ENCODE measurements at regions not wholly inside any gene's neighbourhood (a gene's known extent, or its start where the extent isn't known, plus 50 kb on each side); places are given as distances from the start of the nearest gene placed in this dataset.

DNA sequence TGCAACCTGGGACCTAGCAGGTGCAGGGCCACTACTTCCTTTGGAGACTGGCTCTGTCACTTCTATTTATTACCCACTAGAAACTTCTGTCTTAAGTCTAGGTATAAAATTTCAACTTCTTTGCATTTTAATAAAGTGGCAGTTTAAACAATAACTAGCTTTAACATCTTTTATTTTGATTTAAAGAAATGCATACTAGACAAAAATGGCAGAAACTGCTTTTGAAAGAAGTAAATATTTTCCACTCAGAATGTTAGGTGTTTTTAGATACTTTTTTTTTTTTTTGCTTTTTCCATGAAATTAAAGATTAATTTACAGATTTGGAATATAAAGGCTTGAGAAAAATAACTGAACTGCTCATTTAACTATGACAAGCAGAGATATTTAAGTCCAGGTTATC is 1477.6 kb downstream of the KCNT2 start:
- ATAC-seq = no peak
- TF ChIP-seq OSR1 (CRISPR knock-in tag; IDR thresholded peaks at IDR 0.05) (no peak), ZFP3 (CRISPR knock-in tag; IDR thresholded peaks at IDR 0.05) (no peak), SNAI2 (CRISPR knock-in tag; IDR thresholded peaks at IDR 0.05) (no peak), ARNTL (CRISPR knock-in tag; IDR thresholded peaks at IDR 0.05; ENCODE audit: borderline replicate concordance, low read depth) (no peak), PPARA (CRISPR knock-in tag; IDR thresholded peaks at IDR 0.05; ENCODE audit: borderline replicate concordance) (no peak), GLIS3 (CRISPR knock-in tag; IDR thresholded peaks at IDR 0.05) (no peak), TCF4 (CRISPR knock-in tag; IDR thresholded peaks at IDR 0.05; ENCODE audit: borderline replicate concordance) (no peak), BACH2 (CRISPR knock-in tag; IDR thresholded peaks at IDR 0.05; ENCODE audit: borderline replicate concordance) (no peak), ZNF565 (CRISPR knock-in tag; conservative IDR thresholded peaks at IDR 0.05; ENCODE audit: low read depth) (no peak), ESRRG (CRISPR knock-in tag; IDR thresholded peaks at IDR 0.05) (no peak)
- TF ChIP-seq, protein P1, sequence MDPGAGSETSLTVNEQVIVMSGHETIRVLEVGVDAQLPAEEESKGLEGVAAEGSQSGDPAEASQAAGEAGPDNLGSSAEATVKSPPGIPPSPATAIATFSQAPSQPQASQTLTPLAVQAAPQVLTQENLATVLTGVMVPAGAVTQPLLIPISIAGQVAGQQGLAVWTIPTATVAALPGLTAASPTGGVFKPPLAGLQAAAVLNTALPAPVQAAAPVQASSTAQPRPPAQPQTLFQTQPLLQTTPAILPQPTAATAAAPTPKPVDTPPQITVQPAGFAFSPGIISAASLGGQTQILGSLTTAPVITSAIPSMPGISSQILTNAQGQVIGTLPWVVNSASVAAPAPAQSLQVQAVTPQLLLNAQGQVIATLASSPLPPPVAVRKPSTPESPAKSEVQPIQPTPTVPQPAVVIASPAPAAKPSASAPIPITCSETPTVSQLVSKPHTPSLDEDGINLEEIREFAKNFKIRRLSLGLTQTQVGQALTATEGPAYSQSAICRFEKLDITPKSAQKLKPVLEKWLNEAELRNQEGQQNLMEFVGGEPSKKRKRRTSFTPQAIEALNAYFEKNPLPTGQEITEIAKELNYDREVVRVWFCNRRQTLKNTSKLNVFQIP (CRISPR knock-in tag; IDR thresholded peaks at IDR 0.05; ENCODE audit: borderline replicate concordance, low read depth) = no peak

DNA sequence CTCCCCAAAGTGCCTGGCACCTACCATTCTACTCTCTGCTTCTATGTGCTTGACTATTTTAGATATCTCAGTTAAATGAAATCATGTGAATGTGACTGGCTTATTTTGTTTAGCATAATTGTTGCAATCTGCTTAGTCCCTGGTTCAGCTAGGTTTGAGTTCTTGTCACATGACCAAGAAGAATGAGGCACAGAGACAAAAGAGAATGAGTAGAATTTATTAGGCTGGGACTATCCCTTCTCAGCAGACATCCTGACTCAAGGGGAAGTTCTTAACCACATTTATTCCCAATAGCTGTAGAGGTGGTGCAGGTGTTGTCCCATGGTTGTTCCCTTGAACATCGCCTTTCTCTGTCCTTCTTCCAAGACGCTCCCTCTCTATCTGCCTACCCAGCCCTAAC is 1485.7 kb downstream of the KCNT2 start:
- TF ChIP-seq ZFP3 (CRISPR knock-in tag; IDR thresholded peaks at IDR 0.05) = no peak
- TF ChIP-seq, protein P1 (CRISPR knock-in tag; IDR thresholded peaks at IDR 0.05; ENCODE audit: borderline replicate concordance, low read depth) = no peak
- TF ChIP-seq, protein P2, sequence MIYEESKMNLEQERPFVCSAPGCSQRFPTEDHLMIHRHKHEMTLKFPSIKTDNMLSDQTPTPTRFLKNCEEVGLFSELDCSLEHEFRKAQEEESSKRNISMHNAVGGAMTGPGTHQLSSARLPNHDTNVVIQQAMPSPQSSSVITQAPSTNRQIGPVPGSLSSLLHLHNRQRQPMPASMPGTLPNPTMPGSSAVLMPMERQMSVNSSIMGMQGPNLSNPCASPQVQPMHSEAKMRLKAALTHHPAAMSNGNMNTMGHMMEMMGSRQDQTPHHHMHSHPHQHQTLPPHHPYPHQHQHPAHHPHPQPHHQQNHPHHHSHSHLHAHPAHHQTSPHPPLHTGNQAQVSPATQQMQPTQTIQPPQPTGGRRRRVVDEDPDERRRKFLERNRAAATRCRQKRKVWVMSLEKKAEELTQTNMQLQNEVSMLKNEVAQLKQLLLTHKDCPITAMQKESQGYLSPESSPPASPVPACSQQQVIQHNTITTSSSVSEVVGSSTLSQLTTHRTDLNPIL (CRISPR knock-in tag; IDR thresholded peaks at IDR 0.05; ENCODE audit: low read depth) = no peak
- no peak for TF ChIP-seq ZNF565 (CRISPR knock-in tag; conservative IDR thresholded peaks at IDR 0.05; ENCODE audit: low read depth)
- TF ChIP-seq ZNF70 (CRISPR knock-in tag; IDR thresholded peaks at IDR 0.05) = no peak
- no peak for TF ChIP-seq CSDC2 (CRISPR knock-in tag; IDR thresholded peaks at IDR 0.05)
- no peak for TF ChIP-seq RARB (CRISPR knock-in tag; IDR thresholded peaks at IDR 0.05)
- TF ChIP-seq, protein P3, sequence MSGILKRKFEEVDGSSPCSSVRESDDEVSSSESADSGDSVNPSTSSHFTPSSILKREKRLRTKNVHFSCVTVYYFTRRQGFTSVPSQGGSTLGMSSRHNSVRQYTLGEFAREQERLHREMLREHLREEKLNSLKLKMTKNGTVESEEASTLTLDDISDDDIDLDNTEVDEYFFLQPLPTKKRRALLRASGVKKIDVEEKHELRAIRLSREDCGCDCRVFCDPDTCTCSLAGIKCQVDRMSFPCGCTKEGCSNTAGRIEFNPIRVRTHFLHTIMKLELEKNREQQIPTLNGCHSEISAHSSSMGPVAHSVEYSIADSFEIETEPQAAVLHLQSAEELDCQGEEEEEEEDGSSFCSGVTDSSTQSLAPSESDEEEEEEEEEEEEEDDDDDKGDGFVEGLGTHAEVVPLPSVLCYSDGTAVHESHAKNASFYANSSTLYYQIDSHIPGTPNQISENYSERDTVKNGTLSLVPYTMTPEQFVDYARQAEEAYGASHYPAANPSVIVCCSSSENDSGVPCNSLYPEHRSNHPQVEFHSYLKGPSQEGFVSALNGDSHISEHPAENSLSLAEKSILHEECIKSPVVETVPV (CRISPR knock-in tag; IDR thresholded peaks at IDR 0.05) = no peak
- no peak for TF ChIP-seq TCF4 (CRISPR knock-in tag; IDR thresholded peaks at IDR 0.05; ENCODE audit: borderline replicate concordance)
- TF ChIP-seq ESRRG (CRISPR knock-in tag; IDR thresholded peaks at IDR 0.05) = no peak
- no peak for TF ChIP-seq OSR1 (CRISPR knock-in tag; IDR thresholded peaks at IDR 0.05)
- no peak for TF ChIP-seq PPARA (CRISPR knock-in tag; IDR thresholded peaks at IDR 0.05; ENCODE audit: borderline replicate concordance)
- no peak for TF ChIP-seq SNAI2 (CRISPR knock-in tag; IDR thresholded peaks at IDR 0.05)
- TF ChIP-seq ISL1 (CRISPR knock-in tag; IDR thresholded peaks at IDR 0.05) = no peak
- no peak for TF ChIP-seq ZNF8 (CRISPR knock-in tag; IDR thresholded peaks at IDR 0.05)
- ATAC-seq = no peak

DNA sequence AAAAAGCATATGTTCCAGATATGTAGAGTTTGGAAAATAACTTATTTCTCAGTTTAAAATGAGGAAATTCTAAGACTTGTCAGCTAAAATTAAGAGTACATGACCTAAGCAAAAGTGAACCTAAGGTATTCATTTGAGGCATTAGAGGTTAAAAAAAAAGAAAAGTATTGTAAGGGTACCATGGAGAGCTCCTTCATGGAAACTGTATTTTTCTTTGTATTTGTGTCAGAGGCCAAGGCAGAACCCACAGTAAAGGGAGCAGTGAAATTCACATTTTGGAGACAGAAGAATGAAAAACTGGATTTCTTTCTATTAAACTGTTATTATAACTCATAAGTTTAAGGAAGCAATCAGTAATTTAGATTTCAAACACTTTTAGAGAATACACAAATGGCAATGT is 1494.8 kb downstream of the KCNT2 start:
- no peak for ATAC-seq
- TF ChIP-seq, protein P3 (CRISPR knock-in tag; IDR thresholded peaks at IDR 0.05) = no peak
- no peak for TF ChIP-seq ZFP30 (CRISPR knock-in tag; IDR thresholded peaks at IDR 0.05)
- TF ChIP-seq PPARA (CRISPR knock-in tag; IDR thresholded peaks at IDR 0.05; ENCODE audit: borderline replicate concordance) = no peak
- TF ChIP-seq, protein P4, sequence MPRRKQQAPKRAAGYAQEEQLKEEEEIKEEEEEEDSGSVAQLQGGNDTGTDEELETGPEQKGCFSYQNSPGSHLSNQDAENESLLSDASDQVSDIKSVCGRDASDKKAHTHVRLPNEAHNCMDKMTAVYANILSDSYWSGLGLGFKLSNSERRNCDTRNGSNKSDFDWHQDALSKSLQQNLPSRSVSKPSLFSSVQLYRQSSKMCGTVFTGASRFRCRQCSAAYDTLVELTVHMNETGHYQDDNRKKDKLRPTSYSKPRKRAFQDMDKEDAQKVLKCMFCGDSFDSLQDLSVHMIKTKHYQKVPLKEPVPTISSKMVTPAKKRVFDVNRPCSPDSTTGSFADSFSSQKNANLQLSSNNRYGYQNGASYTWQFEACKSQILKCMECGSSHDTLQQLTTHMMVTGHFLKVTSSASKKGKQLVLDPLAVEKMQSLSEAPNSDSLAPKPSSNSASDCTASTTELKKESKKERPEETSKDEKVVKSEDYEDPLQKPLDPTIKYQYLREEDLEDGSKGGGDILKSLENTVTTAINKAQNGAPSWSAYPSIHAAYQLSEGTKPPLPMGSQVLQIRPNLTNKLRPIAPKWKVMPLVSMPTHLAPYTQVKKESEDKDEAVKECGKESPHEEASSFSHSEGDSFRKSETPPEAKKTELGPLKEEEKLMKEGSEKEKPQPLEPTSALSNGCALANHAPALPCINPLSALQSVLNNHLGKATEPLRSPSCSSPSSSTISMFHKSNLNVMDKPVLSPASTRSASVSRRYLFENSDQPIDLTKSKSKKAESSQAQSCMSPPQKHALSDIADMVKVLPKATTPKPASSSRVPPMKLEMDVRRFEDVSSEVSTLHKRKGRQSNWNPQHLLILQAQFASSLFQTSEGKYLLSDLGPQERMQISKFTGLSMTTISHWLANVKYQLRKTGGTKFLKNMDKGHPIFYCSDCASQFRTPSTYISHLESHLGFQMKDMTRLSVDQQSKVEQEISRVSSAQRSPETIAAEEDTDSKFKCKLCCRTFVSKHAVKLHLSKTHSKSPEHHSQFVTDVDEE (CRISPR knock-in tag; IDR thresholded peaks at IDR 0.05) = no peak
- no peak for TF ChIP-seq ZFP3 (CRISPR knock-in tag; IDR thresholded peaks at IDR 0.05)
